Neuronal stem cell (in vitro differentiated cells): ENCODE measurements at regions not wholly inside any gene's neighbourhood (a gene's known extent, or its start where the extent isn't known, plus 50 kb on each side); places are given as distances from the start of the nearest gene placed in this dataset.
"Not testable (repeated sequence)": the region's sequence is repeated elsewhere in the genome, so short reads cannot be mapped to it uniquely, and the experiment has no call there.

ENCODE experiments used
- DNase-seq: peaks from one replicate; pipeline ENCODE4 v3.0.0-alpha.2; 2013; ENCODE audit warnings: low spot score
- H2AFZ ChIP-seq: one replicate; pipeline ENCODE4 v1.6.1; 2013; ENCODE audit warnings: mild to moderate bottlenecking, low read length, inconsistent platforms
- H2AK5ac ChIP-seq: 2 replicates; pipeline ENCODE4 v1.6.1; 2013; ENCODE audit warnings: low read depth, mild to moderate bottlenecking, inconsistent platforms, low read length, moderate library complexity, mixed read lengths
- H2BK120ac ChIP-seq: 2 replicates; pipeline ENCODE4 v1.6.1; 2013; ENCODE audit warnings: low read depth, mild to moderate bottlenecking, inconsistent platforms, low read length, moderate library complexity, mixed read lengths
- H2BK12ac ChIP-seq: one replicate; pipeline ENCODE4 v1.6.1; 2013; ENCODE audit warnings: low read length, inconsistent platforms
- H2BK15ac ChIP-seq: 2 replicates; pipeline ENCODE4 v1.6.1; 2013; ENCODE audit warnings: mild to moderate bottlenecking, low read length, inconsistent platforms, mixed read lengths
- H2BK5ac ChIP-seq: one replicate; pipeline ENCODE4 v1.6.1; 2013; ENCODE audit warnings: inconsistent platforms, mild to moderate bottlenecking, low read length, moderate library complexity
- H3K14ac ChIP-seq: one replicate; pipeline ENCODE4 v1.6.1; 2013; ENCODE audit warnings: low read length, inconsistent platforms
- H3K18ac ChIP-seq: 2 replicates; pipeline ENCODE4 v1.6.1; 2013; ENCODE audit warnings: low read length, inconsistent platforms
- H3K23ac ChIP-seq: 2 replicates; pipeline ENCODE4 v1.6.1; 2013; ENCODE audit warnings: low read depth, mild to moderate bottlenecking, mixed read lengths, low read length, inconsistent platforms; ENCODE audit not compliant: poor library complexity
- H3K27ac ChIP-seq: replicated peaks from 3 replicates; pipeline ENCODE4 v1.5.1; 2013; ENCODE audit warnings: low read length, inconsistent platforms
- H3K27me3 ChIP-seq, 3 experiments: 2 replicates each; pipeline ENCODE4 v1.6.1; 2013; ENCODE audit warnings: low read length in 3 of 3, mild to moderate bottlenecking in 2 of 3, inconsistent platforms in 1 of 3, low read depth in 1 of 3, mixed read lengths in 1 of 3, moderate library complexity in 1 of 3; ENCODE audit not compliant: control insufficient read depth in 3 of 3, insufficient read depth in 3 of 3
- H3K36me3 ChIP-seq, 2 donors: replicated peaks in 1 of 2; 2 replicates each; pipeline ENCODE4 v1.6.1; 2013; ENCODE audit warnings: low read length in 2 of 2; ENCODE audit not compliant: control insufficient read depth in 2 of 2, insufficient read depth in 2 of 2
- H3K4ac ChIP-seq: 2 replicates; pipeline ENCODE4 v1.6.1; 2013; ENCODE audit warnings: inconsistent platforms, mild to moderate bottlenecking, low read length, moderate library complexity
- H3K4me1 ChIP-seq, 2 donors: 1 replicate in 1 of 2; 2 replicates in 1 of 2; pipeline ENCODE4 v1.6.1; 2013; ENCODE audit warnings: low read length in 2 of 2, low read depth in 1 of 2; ENCODE audit not compliant: control insufficient read depth in 2 of 2, insufficient read depth in 1 of 2
- H3K4me2 ChIP-seq: one replicate; pipeline ENCODE4 v1.6.1; 2013; ENCODE audit warnings: mild to moderate bottlenecking, low read length, inconsistent platforms; ENCODE audit not compliant: insufficient read depth, poor library complexity, severe bottlenecking
- H3K4me3 ChIP-seq, 2 donors: 2 replicates each; pipeline ENCODE4 v1.5.1; 2013; ENCODE audit warnings: low read length in 2 of 2, mild to moderate bottlenecking in 2 of 2, inconsistent platforms in 1 of 2, moderate library complexity in 1 of 2
- H3K79me1 ChIP-seq: one replicate; pipeline ENCODE4 v1.6.1; 2013; ENCODE audit warnings: low read depth, mild to moderate bottlenecking, inconsistent platforms, low read length, moderate library complexity
- H3K9ac ChIP-seq: one replicate; pipeline ENCODE4 v1.6.1; 2013; ENCODE audit warnings: mild to moderate bottlenecking, low read depth, low read length, inconsistent platforms; ENCODE audit not compliant: poor library complexity
- H3K9me3 ChIP-seq, 2 donors: replicated peaks in 1 of 2; 2 replicates each; pipeline versions ENCODE3 to v1.6.1; 2013; ENCODE audit warnings: low read length in 2 of 2, mild to moderate bottlenecking in 2 of 2, inconsistent platforms in 1 of 2, low read depth in 1 of 2, mixed read lengths in 1 of 2, moderate library complexity in 1 of 2; ENCODE audit not compliant: control insufficient read depth in 2 of 2, insufficient read depth in 1 of 2
- H4K8ac ChIP-seq: one replicate; pipeline ENCODE4 v1.6.1; 2013; ENCODE audit warnings: low read depth, mild to moderate bottlenecking, inconsistent platforms, low read length, moderate library complexity
- H4K91ac ChIP-seq: one replicate; pipeline ENCODE4 v1.6.1; 2013; ENCODE audit warnings: low read length, low read depth, mild to moderate bottlenecking, inconsistent platforms; ENCODE audit not compliant: poor library complexity
- WGBS, 2 donors: extraction: QIAGEN DNeasy Blood & Tissue Kit; methylation state at CpG; one replicate each; pipeline ENCODE4 v1.1.7; 2013; ENCODE audit warnings: missing lambda C conversion rate in 2 of 2, mixed read lengths in 1 of 2; ENCODE audit not compliant: insufficient read length in 2 of 2, insufficient replicate concordance in 1 of 2; ENCODE audit errors: extremely low coverage in 2 of 2; 5-methylcytosine and 5-hydroxymethylcytosine counted together

GRCh38 chr4:114262421-114262820, 283.0 kb upstream of the ARSJ start:
- not testable (repeated sequence) for DNase-seq, H4K91ac ChIP-seq, H3K9ac ChIP-seq, H3K4me3 ChIP-seq, H2AK5ac ChIP-seq, H3K27me3 ChIP-seq, H3K27ac ChIP-seq, H3K23ac ChIP-seq, H3K4me2 ChIP-seq, H2BK5ac ChIP-seq, H3K79me1 ChIP-seq, H3K4ac ChIP-seq, H2BK12ac ChIP-seq, H2BK15ac ChIP-seq, H3K14ac ChIP-seq, H2AFZ ChIP-seq, H3K4me1 ChIP-seq, H3K18ac ChIP-seq, H4K8ac ChIP-seq, H2BK120ac ChIP-seq, H3K36me3 ChIP-seq, H3K9me3 ChIP-seq
- WGBS, 2 donors, result no CpG with 5 or more reads among the region's 1 CpG

- Histone ChIP-seq H3K4me3 (no peak overlapping the region), H3K9ac (no peak overlapping the region), H3K36me3 (no peaks in the 10 kb centered on the region), H2BK12ac (no peak overlapping the region), H2AK5ac (no peak overlapping the region), H2BK5ac (no peak overlapping the region), H3K27me3 (no peaks in the 10 kb centered on the region), H3K79me1 (no peaks in the 10 kb centered on the region), H3K23ac (no peak overlapping the region), H3K27ac (no peak overlapping the region), H3K4me1 (no peaks in the 10 kb centered on the region), H3K9me3 (no peaks in the 10 kb centered on the region), H3K4ac (no peak overlapping the region), H3K14ac (no peak overlapping the region), H3K18ac (no peak overlapping the region), H2BK15ac (no peak overlapping the region), H4K91ac (no peak overlapping the region), H2AFZ (no peak overlapping the region), H4K8ac (no peak overlapping the region), H3K4me2 (no peak overlapping the region), H2BK120ac (no peak overlapping the region)
- no peak for DNase-seq
- WGBS, 2 donors, result no CpG with 5 or more reads among the region's 2 CpGs
Observed at GRCh38 chr4:114263233-114263632, 283.8 kb upstream of the ARSJ start.

- Histone ChIP-seq H3K18ac (no peak overlapping the region), H2AK5ac (no peak overlapping the region), H3K9me3 (no peaks in the 10 kb centered on the region), H3K4ac (no peak overlapping the region), H4K91ac (no peak overlapping the region), H3K27me3 (no peaks in the 10 kb centered on the region), H3K23ac (no peak overlapping the region), H2BK120ac (no peak overlapping the region), H3K4me1 (no peaks in the 10 kb centered on the region), H2AFZ (no peak overlapping the region), H3K27ac (no peak overlapping the region), H2BK15ac (no peak overlapping the region), H3K4me3 (no peak overlapping the region), H3K4me2 (no peak overlapping the region), H3K79me1 (no peaks in the 10 kb centered on the region), H3K14ac (no peak overlapping the region), H2BK12ac (no peak overlapping the region), H4K8ac (no peak overlapping the region), H3K9ac (no peak overlapping the region), H2BK5ac (no peak overlapping the region), H3K36me3 (no peaks in the 10 kb centered on the region)
- no peak for DNase-seq
- WGBS, 2 donors, result no CpG with 5 or more reads among the region's 1 CpG
Observed at GRCh38 chr4:114264452-114264851, 285.0 kb upstream of the ARSJ start.

- Histone ChIP-seq H3K14ac (no peak overlapping the region), H2BK12ac (no peak overlapping the region), H2BK120ac (no peak overlapping the region), H3K79me1 (no peaks in the 10 kb centered on the region), H2AFZ (no peak overlapping the region), H3K36me3 (no peaks in the 10 kb centered on the region), H3K4me1 (no peaks in the 10 kb centered on the region), H3K18ac (no peak overlapping the region), H3K4ac (no peak overlapping the region), H3K23ac (no peak overlapping the region), H3K27ac (no peak overlapping the region), H3K4me2 (no peak overlapping the region), H3K4me3 (no peak overlapping the region), H2BK5ac (no peak overlapping the region), H2AK5ac (no peak overlapping the region), H2BK15ac (no peak overlapping the region), H3K27me3 (no peaks in the 10 kb centered on the region), H3K9me3 (no peaks in the 10 kb centered on the region), H4K91ac (no peak overlapping the region), H3K9ac (no peak overlapping the region), H4K8ac (no peak overlapping the region)
- DNase-seq, result no peak
- no CpG with 5 or more reads among the region's 1 CpG for WGBS, 2 donors
Observed at GRCh38 chr4:114264877-114265291, 285.4 kb upstream of the ARSJ start.
